Spleen (tissue), 11 donors: ENCODE measurements at regions not wholly inside any gene's neighbourhood (a gene's known extent, or its start where the extent isn't known, plus 50 kb on each side); places are given as distances from the start of the nearest gene placed in this dataset.
A peak's percentile ranks its signal among the peaks of the same experiment; 100 is the strongest.

Source experiments
- DNase-seq: peaks from one replicate; pipeline ENCODE4 v3.0.0-alpha.2; 2020
- H3K27ac ChIP-seq, 8 donors: fragments of 200-600 bp; sonication (generic) in 7 of 8; 1 replicate in 4 of 8; 2 replicates in 4 of 8; pipeline versions ENCODE4 v1.5.0 to v1.8.0; 2016 to 2021; ENCODE audit warnings: inconsistent platforms in 4 of 8, mild to moderate bottlenecking in 4 of 8, moderate library complexity in 1 of 8
- H3K27me3 ChIP-seq, 7 donors: fragments of 200-600 bp; sonication (generic) in 6 of 7; replicated peaks in 1 of 7; 1 replicate in 4 of 7; 2 replicates in 3 of 7; pipeline versions ENCODE4 v1.5.0 to v1.8.0; 2016 to 2021; ENCODE audit warnings: inconsistent platforms in 3 of 7, mild to moderate bottlenecking in 1 of 7
- H3K36me3 ChIP-seq, 6 donors: fragments of 200-600 bp; sonication (generic) in 5 of 6; 1 replicate in 4 of 6; 2 replicates in 2 of 6; pipeline versions ENCODE4 v1.5.0 to v1.8.0; 2016 to 2021; ENCODE audit warnings: inconsistent platforms in 2 of 6
- H3K4me1 ChIP-seq, 6 donors: fragments of 200-600 bp; sonication (generic) in 5 of 6; 1 replicate in 3 of 6; 2 replicates in 3 of 6; pipeline versions ENCODE4 v1.5.0 to v1.8.0; 2016 to 2021; ENCODE audit warnings: inconsistent platforms in 3 of 6
- H3K4me3 ChIP-seq, 8 donors: fragments of 200-600 bp; sonication (generic) in 7 of 8; 1 replicate in 4 of 8; 2 replicates in 4 of 8; pipeline versions ENCODE4 v1.5.0 to v1.8.0; 2016 to 2021; ENCODE audit warnings: inconsistent platforms in 4 of 8, mild to moderate bottlenecking in 4 of 8, moderate library complexity in 2 of 8
- H3K9me3 ChIP-seq, 8 donors: fragments of 200-600 bp; sonication (generic) in 7 of 8; 1 replicate in 4 of 8; 2 replicates in 4 of 8; pipeline versions ENCODE4 v1.5.0 to v1.8.0; 2016 to 2021; ENCODE audit warnings: inconsistent platforms in 4 of 8
- POLR2A ChIP-seq, 3 donors: fragments of 450-650 bp; IDR thresholded peaks; one replicate each; pipeline ENCODE4 v1.5.1; 2017; ENCODE audit warnings: antibody characterized with exemption in 3 of 3, mild to moderate bottlenecking in 1 of 3
- POLR2AphosphoS5 ChIP-seq, 3 donors: sonication (generic); formaldehyde crosslinking; IDR thresholded peaks; one replicate each; pipeline ENCODE4 v1.5.1; 2017; ENCODE audit warnings: antibody characterized with exemption in 3 of 3
- WGBS, 5 donors: extraction: QIAGEN DNeasy Blood & Tissue Kit in 3 of 5; methylation state at CpG; one replicate each; pipeline versions ENCODE4 v1.1.5 to v1.1.7; 2013 to 2018; 5-methylcytosine and 5-hydroxymethylcytosine counted together
- intact Hi-C: fragments of 100-400 bp; cut with DNase I; formaldehyde crosslinking; loops from one replicate; pipeline ENCODE4 v1.15.0; 2023; ENCODE audit warnings: low total_unique reads
- TF ChIP-seq, protein P1 (sequence below), 11 experiments: fragments of 200-600 bp in 7 of 11; fragments of 450-650 bp in 4 of 11; sonication (generic) in 4 of 11; IDR thresholded peaks in 8 of 11; conservative IDR thresholded peaks in 3 of 11; 1 replicate in 7 of 11; 2 replicates in 4 of 11; pipeline versions ENCODE4 v1.4.0 to v1.8.0; 2016 to 2021; ENCODE audit warnings: antibody characterized with exemption in 11 of 11, inconsistent platforms in 4 of 11, mild to moderate bottlenecking in 1 of 11
- donor health status: healthy with polysubstance abuse.
- donor health status: DM: no; HTN: no; CAD: no; lungs with moderate emphysema.
- donor health status: DM: no; HTN: no; CAD: no.
- donor health status: Bipolar disorder and iron deficiency.
- donor health status: healthy.
- donor health status: DM: no; HTN: no; CAD: no.
- donor health status: DM: yes; HTN: yes; CAD: no.

DNA sequence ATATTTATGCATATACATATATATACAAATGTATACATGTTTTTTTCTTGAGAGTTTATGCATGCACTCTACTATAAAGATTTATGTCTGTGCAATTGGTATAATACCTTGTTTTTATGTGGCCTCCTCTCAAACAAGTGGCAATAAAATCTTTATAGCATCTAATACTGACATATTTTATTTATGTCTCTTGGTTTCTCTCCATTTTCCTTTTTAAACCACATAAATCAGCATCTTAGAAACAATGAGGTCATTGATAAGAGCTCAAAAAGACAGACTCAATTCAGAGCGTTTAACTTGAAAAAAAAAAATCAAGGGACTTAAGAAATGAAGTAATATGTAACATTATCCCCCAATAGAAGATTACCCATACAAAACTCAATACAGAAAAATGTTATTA, 1442.2 kb upstream of the ALCAM start:
- H3K27ac ChIP-seq: no peak overlapping the region
- no peak for DNase-seq
- no peaks in the 10 kb centered on the region for H3K4me1 ChIP-seq
- intact Hi-C loops: no loop called here
- H3K4me3 ChIP-seq: no peak overlapping the region
- H3K36me3 ChIP-seq: no peaks in the 10 kb centered on the region
- no peaks in the 10 kb centered on the region for H3K27me3 ChIP-seq
- H3K9me3 ChIP-seq: no peaks in the 10 kb centered on the region
- TF ChIP-seq, protein P1, sequence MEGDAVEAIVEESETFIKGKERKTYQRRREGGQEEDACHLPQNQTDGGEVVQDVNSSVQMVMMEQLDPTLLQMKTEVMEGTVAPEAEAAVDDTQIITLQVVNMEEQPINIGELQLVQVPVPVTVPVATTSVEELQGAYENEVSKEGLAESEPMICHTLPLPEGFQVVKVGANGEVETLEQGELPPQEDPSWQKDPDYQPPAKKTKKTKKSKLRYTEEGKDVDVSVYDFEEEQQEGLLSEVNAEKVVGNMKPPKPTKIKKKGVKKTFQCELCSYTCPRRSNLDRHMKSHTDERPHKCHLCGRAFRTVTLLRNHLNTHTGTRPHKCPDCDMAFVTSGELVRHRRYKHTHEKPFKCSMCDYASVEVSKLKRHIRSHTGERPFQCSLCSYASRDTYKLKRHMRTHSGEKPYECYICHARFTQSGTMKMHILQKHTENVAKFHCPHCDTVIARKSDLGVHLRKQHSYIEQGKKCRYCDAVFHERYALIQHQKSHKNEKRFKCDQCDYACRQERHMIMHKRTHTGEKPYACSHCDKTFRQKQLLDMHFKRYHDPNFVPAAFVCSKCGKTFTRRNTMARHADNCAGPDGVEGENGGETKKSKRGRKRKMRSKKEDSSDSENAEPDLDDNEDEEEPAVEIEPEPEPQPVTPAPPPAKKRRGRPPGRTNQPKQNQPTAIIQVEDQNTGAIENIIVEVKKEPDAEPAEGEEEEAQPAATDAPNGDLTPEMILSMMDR (IDR thresholded peaks at IDR 0.05 in 8 of 11, conservative IDR thresholded peaks at IDR 0.05 in 3 of 11): no peak
- no peak for TF ChIP-seq POLR2AphosphoS5 (IDR thresholded peaks at IDR 0.05)
- no peak for TF ChIP-seq POLR2A (IDR thresholded peaks at IDR 0.05)
- 36 to 62% (median 49%) methylated on average over 1 of the region's 1 CpG for WGBS, 5 donors

DNA sequence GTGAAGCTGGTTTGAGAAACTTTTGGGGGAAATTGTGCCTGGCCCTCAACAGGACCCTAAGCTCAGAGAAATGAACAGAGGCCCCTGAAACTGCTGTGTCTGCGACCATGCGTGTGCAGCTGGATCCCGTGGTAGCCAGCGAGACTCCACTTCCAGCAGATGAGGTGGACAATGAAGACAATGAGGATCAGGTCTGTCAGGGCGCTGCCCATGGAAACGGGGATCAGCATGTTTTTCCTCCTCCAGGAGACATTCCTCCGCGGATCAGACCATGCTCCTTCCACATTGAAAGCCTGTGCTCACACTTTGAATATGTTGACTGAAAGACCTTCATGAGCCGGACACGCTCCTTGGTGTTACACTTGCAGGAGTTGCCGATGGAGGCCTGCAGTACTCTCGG, 1439.8 kb upstream of the ALCAM start:
- DNase-seq: peak; percentile 61
- no peak for TF ChIP-seq POLR2AphosphoS5 (IDR thresholded peaks at IDR 0.05)

DNA sequence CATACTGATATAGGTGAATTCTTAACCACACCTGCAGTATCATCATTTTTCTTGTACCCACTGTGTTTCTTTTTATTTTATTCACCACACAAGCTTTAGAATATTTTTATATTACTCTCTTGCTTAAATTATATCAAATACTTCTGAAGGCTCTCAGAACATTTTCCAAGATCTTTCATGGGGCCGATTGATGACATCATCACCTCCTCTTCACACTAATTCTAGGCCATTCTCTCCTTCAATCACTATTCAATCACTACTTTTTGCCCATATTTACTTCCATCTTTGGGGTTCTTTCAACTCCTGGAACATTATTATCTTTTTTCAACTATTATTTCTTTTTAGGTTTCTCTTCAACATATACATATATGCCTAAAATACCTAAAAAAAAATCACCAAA, 1438.8 kb upstream of the ALCAM start:
- H3K9me3 ChIP-seq: peaks cover 0 to 22% (median 9%) of the 10 kb centered on the region in 8 donors
- no peaks in the 10 kb centered on the region for H3K27me3 ChIP-seq
- WGBS, 5 donors: 70 to 92% (median 78%) methylated on average over 1 of the region's 1 CpG
- H3K4me3 ChIP-seq: no peak overlapping the region
- H3K27ac ChIP-seq: no peak overlapping the region
- no peaks in the 10 kb centered on the region for H3K4me1 ChIP-seq
- DNase-seq: no peak
- no peaks in the 10 kb centered on the region for H3K36me3 ChIP-seq
- intact Hi-C loops: no loop called here
- no peak for TF ChIP-seq POLR2A (IDR thresholded peaks at IDR 0.05)
- TF ChIP-seq, protein P1 (IDR thresholded peaks at IDR 0.05 in 8 of 11, conservative IDR thresholded peaks at IDR 0.05 in 3 of 11): no peak
- TF ChIP-seq POLR2AphosphoS5 (IDR thresholded peaks at IDR 0.05): no peak

More for the DNA sequence above, 1439.8 kb upstream of the ALCAM start:
- WGBS, 5 donors: 88 to 91% (median 91%) methylated on average over 12 of the region's 12 CpGs
- Histone ChIP-seq H3K36me3 (no peaks in the 10 kb centered on the region), H3K4me1 (no peaks in the 10 kb centered on the region), H3K9me3 (peaks cover 0 to 18% (median 3%) of the 10 kb centered on the region in 8 donors), H3K4me3 (no peak overlapping the region), H3K27ac (no peak overlapping the region), H3K27me3 (no peaks in the 10 kb centered on the region)
- intact Hi-C loops: no loop called here

DNA sequence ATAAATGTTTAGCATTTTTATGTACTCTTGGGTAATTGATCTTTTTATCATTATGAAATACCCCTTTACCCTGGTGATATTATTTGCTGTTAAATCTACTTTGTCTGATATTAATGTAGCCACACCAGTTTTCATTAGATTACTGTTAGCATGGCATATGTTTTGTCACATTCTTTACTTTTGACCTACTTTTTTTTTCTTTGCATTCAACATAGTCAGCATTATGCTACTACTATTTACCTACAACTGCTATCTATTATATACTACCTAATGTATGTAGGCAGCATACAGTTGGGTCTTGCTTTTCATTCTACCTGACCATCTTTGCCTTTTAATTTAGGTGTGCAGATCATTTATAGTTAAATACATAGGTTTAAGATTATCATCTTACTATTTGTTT, 1429.6 kb upstream of the ALCAM start:
- Histone ChIP-seq H3K36me3 (no peaks in the 10 kb centered on the region), H3K4me1 (no peaks in the 10 kb centered on the region), H3K4me3 (no peak overlapping the region), H3K9me3 (peaks cover 0 to 11% (median 8%) of the 10 kb centered on the region in 8 donors), H3K27ac (no peak overlapping the region), H3K27me3 (no peaks in the 10 kb centered on the region)
- DNase-seq: no peak
- TF ChIP-seq POLR2AphosphoS5 (IDR thresholded peaks at IDR 0.05) (no peak), POLR2A (IDR thresholded peaks at IDR 0.05) (no peak)
- TF ChIP-seq, protein P1 (IDR thresholded peaks at IDR 0.05 in 8 of 11, conservative IDR thresholded peaks at IDR 0.05 in 3 of 11): no peak
- intact Hi-C loops: no loop called here

DNA sequence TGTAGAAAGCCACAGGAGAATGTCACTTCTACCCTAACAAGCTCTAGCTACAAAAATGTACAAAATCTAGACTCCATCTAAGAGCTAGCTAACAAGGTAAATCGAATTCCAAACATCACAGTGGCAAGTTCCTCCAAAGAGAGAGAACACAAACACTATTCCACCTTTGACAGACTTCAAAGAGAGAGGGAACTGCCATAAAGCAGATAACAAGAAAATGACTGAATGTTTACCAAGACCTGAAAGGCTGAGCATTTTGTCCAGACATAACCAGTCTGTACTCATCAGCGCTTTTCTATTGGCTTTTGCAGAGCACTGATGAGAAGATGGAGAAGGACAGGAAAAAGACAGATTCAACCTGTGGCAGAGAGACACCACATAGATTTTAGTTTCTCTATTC, 1419.6 kb upstream of the ALCAM start:
- Histone ChIP-seq H3K36me3 (no peaks in the 10 kb centered on the region), H3K27ac (no peak overlapping the region), H3K4me1 (no peaks in the 10 kb centered on the region), H3K4me3 (no peak overlapping the region), H3K9me3 (no peaks in the 10 kb centered on the region), H3K27me3 (no peaks in the 10 kb centered on the region)
- intact Hi-C loops: no loop called here
- TF ChIP-seq, protein P1 (IDR thresholded peaks at IDR 0.05 in 8 of 11, conservative IDR thresholded peaks at IDR 0.05 in 3 of 11): no peak
- TF ChIP-seq POLR2A (IDR thresholded peaks at IDR 0.05) (no peak), POLR2AphosphoS5 (IDR thresholded peaks at IDR 0.05) (no peak)
- no peak for DNase-seq
- 47 to 64% (median 50%) methylated on average over 2 of the region's 2 CpGs for WGBS, 5 donors
